Activated CD8-positive, alpha-beta T cell treated with anti-CD3 and anti-CD28 coated beads, Interleukin-2, amount 10 ng/mL, durations not matched to agents 7 days and 5 days (primary cell): ENCODE measurements at regions not wholly inside any gene's neighbourhood (a gene's known extent, or its start where the extent isn't known, plus 50 kb on each side); places are given as distances from the start of the nearest gene placed in this dataset.

Experiments used
- ATAC-seq: fragments of 150-1000 bp; cut with Tn5 transposase; one replicate; pipeline ENCODE4 v1.10.0; 2021; ENCODE audit warnings: moderate library complexity
- CTCF ChIA-PET: fragments of 350-600 bp; sonication (Branson Sonifier 250); formaldehyde crosslinking; loops from one replicate; lab custom pipeline; 2021; ENCODE audit warnings: antibody characterized with exemption; lab: Charles Lee
- POLR2A ChIA-PET: fragments of 350-600 bp; sonication (Branson Sonifier 250); formaldehyde crosslinking; loops from one replicate; lab custom pipeline; 2021; ENCODE audit warnings: antibody characterized with exemption; lab: Charles Lee
- DNase-seq: peaks from one replicate; pipeline ENCODE4 v3.0.0-alpha.2; 2020
- H3K27ac Mint-ChIP-seq: one replicate; pipeline ENCODE4 v1.8.0; 2021; ENCODE audit warnings: mild to moderate bottlenecking, mixed read lengths
- H3K27me3 Mint-ChIP-seq: one replicate; pipeline ENCODE4 v1.8.0; 2021; ENCODE audit warnings: low read depth, mixed read lengths
- H3K36me3 Mint-ChIP-seq: one replicate; pipeline ENCODE4 v1.8.0; 2021; ENCODE audit warnings: low read depth, mixed read lengths
- H3K4me1 Mint-ChIP-seq: one replicate; pipeline ENCODE4 v1.8.0; 2021; ENCODE audit warnings: low read depth, mixed read lengths
- H3K4me3 Mint-ChIP-seq: one replicate; pipeline ENCODE4 v1.8.0; 2021; ENCODE audit warnings: mild to moderate bottlenecking, mixed read lengths
- H3K9me3 Mint-ChIP-seq: one replicate; pipeline ENCODE4 v1.8.0; 2022; ENCODE audit warnings: mixed read lengths; ENCODE audit not compliant: insufficient read depth

GRCh38 chr6:62446647-62447316, 160.8 kb upstream of the KHDRBS2 start:
- no peaks in the 10 kb centered on the region for H3K27me3 Mint-ChIP-seq
- CTCF ChIA-PET: no interaction called here

GRCh38 chr6:62445521-62445920, 159.5 kb upstream of the KHDRBS2 start:
- Mint-ChIP-seq H3K36me3 (no peaks in the 10 kb centered on the region), H3K9me3 (peaks cover 9% of the 10 kb centered on the region), H3K27ac (no peak overlapping the region), H3K4me3 (no peak overlapping the region), H3K27me3 (no peaks in the 10 kb centered on the region), H3K4me1 (no peaks in the 10 kb centered on the region)
- ChIA-PET POLR2A (no interaction called here), CTCF (no interaction called here)
- ATAC-seq (no peak), DNase-seq (no peak)

More at GRCh38 chr6:62446647-62447316, 160.8 kb upstream of the KHDRBS2 start:
- POLR2A ChIA-PET: no interaction called here
- no peak for ATAC-seq
- H3K27ac Mint-ChIP-seq: no peak overlapping the region
- H3K9me3 Mint-ChIP-seq: peaks cover 5% of the 10 kb centered on the region
- H3K4me3 Mint-ChIP-seq: no peak overlapping the region
- H3K36me3 Mint-ChIP-seq: no peaks in the 10 kb centered on the region
- DNase-seq: no peak
- H3K4me1 Mint-ChIP-seq: no peaks in the 10 kb centered on the region

- ATAC-seq (no peak), DNase-seq (no peak)
- no peak overlapping the region for H3K4me3 Mint-ChIP-seq
- H3K27me3 Mint-ChIP-seq: no peaks in the 10 kb centered on the region
- no peaks in the 10 kb centered on the region for H3K4me1 Mint-ChIP-seq
- ChIA-PET CTCF (no interaction called here), POLR2A (no interaction called here)
- H3K36me3 Mint-ChIP-seq: no peaks in the 10 kb centered on the region
- no peak overlapping the region for H3K27ac Mint-ChIP-seq
- H3K9me3 Mint-ChIP-seq: peaks cover 19% of the 10 kb centered on the region
Observed at GRCh38 chr6:62441182-62441581, 155.2 kb upstream of the KHDRBS2 start.

GRCh38 chr6:62429781-62430180, 143.8 kb upstream of the KHDRBS2 start:
- ChIA-PET CTCF (no interaction called here), POLR2A (no interaction called here)
- DNase-seq: no peak
- Mint-ChIP-seq H3K4me3 (no peak overlapping the region), H3K4me1 (no peaks in the 10 kb centered on the region), H3K9me3 (peaks cover 11% of the 10 kb centered on the region), H3K27ac (no peak overlapping the region), H3K27me3 (no peaks in the 10 kb centered on the region), H3K36me3 (no peaks in the 10 kb centered on the region)
- no peak for ATAC-seq

- Mint-ChIP-seq H3K4me1 (no peaks in the 10 kb centered on the region), H3K27me3 (no peaks in the 10 kb centered on the region), H3K36me3 (no peaks in the 10 kb centered on the region), H3K4me3 (no peak overlapping the region), H3K9me3 (peaks cover 10% of the 10 kb centered on the region), H3K27ac (no peak overlapping the region)
- ATAC-seq (no peak), DNase-seq (no peak)
- ChIA-PET CTCF (no interaction called here), POLR2A (no interaction called here)
Observed at GRCh38 chr6:62400521-62401259, 114.7 kb upstream of the KHDRBS2 start.

GRCh38 chr6:62393608-62394007, 107.6 kb upstream of the KHDRBS2 start:
- Mint-ChIP-seq H3K4me3 (no peak overlapping the region), H3K4me1 (no peaks in the 10 kb centered on the region), H3K27me3 (no peaks in the 10 kb centered on the region), H3K36me3 (no peaks in the 10 kb centered on the region), H3K27ac (no peak overlapping the region), H3K9me3 (peaks cover 16% of the 10 kb centered on the region)
- ATAC-seq: no peak
- ChIA-PET POLR2A (no interaction called here), CTCF (no interaction called here)
- no peak for DNase-seq

GRCh38 chr6:62392291-62392690, 106.3 kb upstream of the KHDRBS2 start:
- no peak for DNase-seq
- no peak for ATAC-seq
- CTCF ChIA-PET: no interaction called here
- Mint-ChIP-seq H3K27me3 (no peaks in the 10 kb centered on the region), H3K4me1 (no peaks in the 10 kb centered on the region), H3K4me3 (no peak overlapping the region), H3K27ac (no peak overlapping the region), H3K9me3 (peaks cover 23% of the 10 kb centered on the region), H3K36me3 (no peaks in the 10 kb centered on the region)
- POLR2A ChIA-PET: no interaction called here

DNA sequence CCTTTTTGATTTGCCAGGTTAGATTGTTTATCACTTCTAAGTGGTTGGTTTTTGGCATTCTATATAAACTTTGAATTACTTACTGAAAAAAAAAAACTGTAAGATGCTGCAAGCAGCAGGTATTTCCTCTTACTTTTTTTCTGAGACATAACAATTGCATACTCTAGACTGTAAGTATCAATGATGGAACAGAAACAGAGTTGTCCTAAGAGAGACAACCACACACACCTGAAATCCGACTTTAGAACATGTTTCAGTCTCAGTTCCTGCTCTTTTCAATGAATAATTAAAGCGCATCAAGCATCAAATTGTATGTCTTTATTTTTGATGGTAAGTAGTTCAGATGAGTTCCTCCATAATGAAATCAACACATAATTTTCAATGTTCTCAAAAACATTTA, 105.3 kb upstream of the KHDRBS2 start:
- Mint-ChIP-seq H3K9me3 (peaks cover 21% of the 10 kb centered on the region), H3K27me3 (no peaks in the 10 kb centered on the region), H3K4me1 (no peaks in the 10 kb centered on the region), H3K36me3 (no peaks in the 10 kb centered on the region), H3K27ac (no peak overlapping the region), H3K4me3 (no peak overlapping the region)
- no peak for DNase-seq
- CTCF ChIA-PET: no interaction called here
- POLR2A ChIA-PET: no interaction called here
- no peak for ATAC-seq

DNA sequence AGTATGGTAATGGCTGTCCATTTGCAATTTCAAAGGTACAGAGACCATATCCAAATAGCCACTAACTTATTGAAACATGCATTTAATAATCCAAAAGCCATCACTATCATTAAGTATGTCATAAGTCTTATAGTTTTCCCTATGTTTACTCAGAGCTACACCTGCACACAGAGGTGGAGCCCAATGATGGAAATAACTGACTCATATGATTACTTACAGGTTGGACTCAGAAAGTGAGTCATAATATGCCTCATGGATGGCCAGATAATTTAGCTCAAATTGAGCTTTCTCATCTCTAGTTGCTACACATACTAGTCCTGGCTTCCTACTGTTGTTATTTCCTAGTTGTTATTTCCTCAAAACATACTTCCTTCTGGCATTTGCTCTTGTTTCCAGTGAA, 104.4 kb upstream of the KHDRBS2 start:
- ATAC-seq (no peak), DNase-seq (no peak)
- H3K27ac Mint-ChIP-seq: no peak overlapping the region
- peaks cover 21% of the 10 kb centered on the region for H3K9me3 Mint-ChIP-seq
- no peaks in the 10 kb centered on the region for H3K36me3 Mint-ChIP-seq
- H3K4me3 Mint-ChIP-seq: no peak overlapping the region
- ChIA-PET CTCF (no interaction called here), POLR2A (no interaction called here)
- no peaks in the 10 kb centered on the region for H3K27me3 Mint-ChIP-seq
- H3K4me1 Mint-ChIP-seq: no peaks in the 10 kb centered on the region

DNA sequence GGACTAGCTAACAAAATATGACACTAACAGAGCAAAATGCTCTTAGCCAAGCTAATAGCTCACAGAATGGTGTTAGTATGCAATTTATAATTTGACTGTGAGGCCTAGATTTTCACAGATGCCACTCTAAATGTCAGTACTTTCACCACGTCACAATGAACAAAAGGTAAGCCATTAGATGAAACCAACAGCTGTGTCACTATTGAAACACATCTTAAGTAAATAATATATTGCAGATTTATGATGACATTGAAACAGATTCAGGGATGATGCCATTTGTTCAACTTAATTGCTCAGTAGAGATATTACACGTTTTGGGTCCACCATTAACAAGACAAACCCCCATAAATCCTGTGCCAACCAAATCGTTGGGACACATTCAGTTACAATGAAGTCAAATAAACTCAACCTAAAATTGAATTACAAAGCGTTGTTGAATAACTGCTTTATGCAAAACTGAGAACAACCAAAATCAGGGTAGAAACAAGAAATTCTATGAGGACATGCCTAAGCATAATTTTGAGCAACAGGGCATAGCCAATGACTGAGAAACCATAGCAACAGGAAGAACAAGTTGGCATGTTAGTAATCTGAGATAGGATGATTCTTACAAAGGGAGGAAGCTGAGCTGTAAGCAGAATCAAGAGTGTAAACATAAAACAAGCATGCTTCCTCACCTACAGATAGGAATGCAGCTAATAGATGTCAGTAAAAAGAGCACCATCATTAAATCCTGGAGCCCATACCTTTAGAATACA, 85.6 kb upstream of the KHDRBS2 start:
- Mint-ChIP-seq H3K4me3 (no peak overlapping the region), H3K27me3 (no peaks in the 10 kb centered on the region), H3K9me3 (peaks cover 17% of the 10 kb centered on the region), H3K27ac (no peak overlapping the region), H3K36me3 (no peaks in the 10 kb centered on the region), H3K4me1 (no peaks in the 10 kb centered on the region)
- CTCF ChIA-PET: no interaction called here
- POLR2A ChIA-PET: no interaction called here
- DNase-seq (no peak), ATAC-seq (no peak)

- DNase-seq: no peak
- Mint-ChIP-seq H3K9me3 (peaks cover 9% of the 10 kb centered on the region), H3K27ac (no peak overlapping the region), H3K27me3 (no peaks in the 10 kb centered on the region), H3K4me1 (no peaks in the 10 kb centered on the region), H3K36me3 (no peaks in the 10 kb centered on the region), H3K4me3 (no peak overlapping the region)
- ChIA-PET CTCF (no interaction called here), POLR2A (no interaction called here)
- no peak for ATAC-seq
Observed at GRCh38 chr6:62367601-62368000, 81.6 kb upstream of the KHDRBS2 start.

DNA sequence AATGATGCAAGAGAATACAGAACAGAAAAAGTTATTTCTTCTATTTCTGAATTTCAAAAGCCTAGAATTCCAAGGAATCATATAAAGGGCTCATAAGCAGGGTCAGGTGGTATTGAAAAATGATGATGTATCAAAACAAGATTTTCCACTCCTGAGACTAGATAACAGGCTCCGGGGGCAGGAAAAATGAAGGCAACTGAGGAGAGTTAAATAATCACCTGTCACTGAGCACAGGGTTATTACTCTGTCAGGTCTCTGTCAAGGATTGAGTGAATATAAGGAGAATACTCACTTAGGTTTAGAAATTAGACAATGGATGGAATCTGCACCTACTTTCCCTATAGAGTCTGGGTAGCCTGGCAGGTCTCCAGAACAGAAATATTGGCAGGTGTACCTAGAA, 76.1 kb upstream of the KHDRBS2 start:
- H3K4me3 Mint-ChIP-seq: no peak overlapping the region
- H3K4me1 Mint-ChIP-seq: no peaks in the 10 kb centered on the region
- ChIA-PET POLR2A (no interaction called here), CTCF (no interaction called here)
- H3K36me3 Mint-ChIP-seq: no peaks in the 10 kb centered on the region
- ATAC-seq: no peak
- DNase-seq: no peak
- H3K27ac Mint-ChIP-seq: no peak overlapping the region
- no peaks in the 10 kb centered on the region for H3K27me3 Mint-ChIP-seq
- peaks cover 5% of the 10 kb centered on the region for H3K9me3 Mint-ChIP-seq
